Liver (tissue), 8 donors: ENCODE measurements at regions not wholly inside any gene's neighbourhood (a gene's known extent, or its start where the extent isn't known, plus 50 kb on each side); places are given as distances from the start of the nearest gene placed in this dataset.

ENCODE experiments used
- DNase-seq: peaks from one replicate; pipeline ENCODE4 v3.0.0-alpha.2; 2017; ENCODE audit warnings: low spot score
- H3K27ac ChIP-seq, 2 donors: one replicate each; pipeline ENCODE4 v1.7.0; 2013; ENCODE audit warnings: inconsistent platforms in 2 of 2, low read length in 2 of 2, control low read depth in 1 of 2, low read depth in 1 of 2, mild to moderate bottlenecking in 1 of 2
- H3K27me3 ChIP-seq, 4 donors: one replicate each; pipeline versions ENCODE4 v1.6.1 to v1.7.0; 2013; ENCODE audit warnings: low read length in 3 of 4, inconsistent platforms in 1 of 4, mild to moderate bottlenecking in 1 of 4, moderate library complexity in 1 of 4; ENCODE audit not compliant: control insufficient read depth in 4 of 4, insufficient read depth in 4 of 4
- H3K36me3 ChIP-seq, 4 donors: one replicate each; pipeline versions ENCODE4 v1.6.1 to v1.7.0; 2013; ENCODE audit warnings: low read length in 3 of 4, mild to moderate bottlenecking in 3 of 4, low read depth in 1 of 4, moderate library complexity in 1 of 4; ENCODE audit not compliant: control insufficient read depth in 4 of 4, insufficient read depth in 3 of 4
- H3K4me1 ChIP-seq, 4 donors: one replicate each; pipeline versions ENCODE4 v1.6.1 to v1.7.0; 2013; ENCODE audit warnings: low read length in 3 of 4, mild to moderate bottlenecking in 3 of 4, moderate library complexity in 1 of 4; ENCODE audit not compliant: control insufficient read depth in 4 of 4, insufficient read depth in 4 of 4
- H3K4me3 ChIP-seq, 3 donors: one replicate each; pipeline versions ENCODE4 v1.6.1 to v1.7.0; 2013; ENCODE audit warnings: low read length in 3 of 3, control low read depth in 1 of 3, low read depth in 1 of 3, mild to moderate bottlenecking in 1 of 3
- H3K9ac ChIP-seq, 2 donors: one replicate each; pipeline ENCODE4 v1.7.0; 2013; ENCODE audit warnings: low read length in 2 of 2, mild to moderate bottlenecking in 2 of 2, moderate library complexity in 2 of 2, control low read depth in 1 of 2, low read depth in 1 of 2
- H3K9me3 ChIP-seq, 4 donors: one replicate each; pipeline versions ENCODE4 v1.6.1 to v1.7.0; 2013; ENCODE audit warnings: low read length in 3 of 4; ENCODE audit not compliant: control insufficient read depth in 4 of 4
- CTCF ChIP-seq: fragments of 150-350 bp; IDR thresholded peaks from 2 replicates; pipeline ENCODE4 v1.5.1; 2017; ENCODE audit warnings: improper control_type of control experiment, low read depth, low read length; ENCODE audit not compliant: missing input control
- EGR1 ChIP-seq, 2 donors: IDR thresholded peaks; 2 replicates each; pipeline ENCODE4 v1.6.1; 2016 to 2018; ENCODE audit warnings: antibody characterized with exemption in 2 of 2, low read depth in 2 of 2
- FOXA1 ChIP-seq: IDR thresholded peaks from 2 replicates; pipeline ENCODE4 v1.6.1; 2016; ENCODE audit warnings: antibody characterized with exemption
- FOXA2 ChIP-seq: IDR thresholded peaks from 2 replicates; pipeline ENCODE4 v1.6.1; 2016; ENCODE audit warnings: antibody characterized with exemption
- GABPA ChIP-seq, 2 donors: IDR thresholded peaks in 1 of 2; conservative IDR thresholded peaks in 1 of 2; 2 replicates each; pipeline ENCODE4 v1.6.1; 2016; ENCODE audit warnings: antibody characterized with exemption in 2 of 2, mild to moderate bottlenecking in 1 of 2, moderate library complexity in 1 of 2
- HNF4A ChIP-seq, 2 donors: conservative IDR thresholded peaks; 2 replicates each; pipeline ENCODE4 v1.6.1; 2016; ENCODE audit warnings: antibody characterized with exemption in 2 of 2, mild to moderate bottlenecking in 2 of 2
- HNF4G ChIP-seq: IDR thresholded peaks from 2 replicates; pipeline ENCODE4 v1.6.1; 2016; ENCODE audit warnings: antibody characterized with exemption
- JUND ChIP-seq, 2 donors: IDR thresholded peaks; 2 replicates each; pipeline ENCODE4 v1.6.1; 2016; ENCODE audit warnings: antibody characterized with exemption in 2 of 2
- MAX ChIP-seq: IDR thresholded peaks from 2 replicates; pipeline ENCODE4 v1.6.1; 2016; ENCODE audit warnings: antibody characterized with exemption
- NR2F2 ChIP-seq: IDR thresholded peaks from 2 replicates; pipeline ENCODE4 v1.6.1; 2016; ENCODE audit warnings: antibody characterized with exemption
- RAD21 ChIP-seq, 2 donors: IDR thresholded peaks; 2 replicates each; pipeline ENCODE4 v1.6.1; 2016; ENCODE audit warnings: antibody characterized with exemption in 2 of 2, mild to moderate bottlenecking in 2 of 2
- RXRA ChIP-seq, 2 donors: IDR thresholded peaks; 2 replicates each; pipeline ENCODE4 v1.6.1; 2017 to 2018; ENCODE audit warnings: antibody characterized with exemption in 2 of 2, mild to moderate bottlenecking in 1 of 2
- SP1 ChIP-seq: IDR thresholded peaks from 2 replicates; pipeline ENCODE4 v1.6.1; 2018; ENCODE audit warnings: antibody characterized with exemption, mild to moderate bottlenecking
- TAF1 ChIP-seq: conservative IDR thresholded peaks from 2 replicates; pipeline ENCODE4 v1.6.1; 2016; ENCODE audit warnings: antibody characterized with exemption, mild to moderate bottlenecking
- YY1 ChIP-seq: IDR thresholded peaks from 2 replicates; pipeline ENCODE4 v1.6.1; 2016; ENCODE audit warnings: antibody characterized with exemption, mild to moderate bottlenecking
- WGBS: extraction: QIAGEN DNeasy Blood & Tissue Kit; methylation state at CpG from one replicate; pipeline ENCODE4 v1.1.7; 2013; 5-methylcytosine and 5-hydroxymethylcytosine counted together
- TF ChIP-seq, protein P1 (sequence below): IDR thresholded peaks from 2 replicates; pipeline ENCODE4 v1.6.1; 2016; ENCODE audit warnings: antibody characterized with exemption
- TF ChIP-seq, protein P2 (sequence below): IDR thresholded peaks from 2 replicates; pipeline ENCODE4 v1.6.1; 2016; ENCODE audit warnings: antibody characterized with exemption
- donor health status: healthy.
- donor health status: healthy.
- donor health status: healthy.
- donor health status: healthy.
- donor health status: healthy.

DNA sequence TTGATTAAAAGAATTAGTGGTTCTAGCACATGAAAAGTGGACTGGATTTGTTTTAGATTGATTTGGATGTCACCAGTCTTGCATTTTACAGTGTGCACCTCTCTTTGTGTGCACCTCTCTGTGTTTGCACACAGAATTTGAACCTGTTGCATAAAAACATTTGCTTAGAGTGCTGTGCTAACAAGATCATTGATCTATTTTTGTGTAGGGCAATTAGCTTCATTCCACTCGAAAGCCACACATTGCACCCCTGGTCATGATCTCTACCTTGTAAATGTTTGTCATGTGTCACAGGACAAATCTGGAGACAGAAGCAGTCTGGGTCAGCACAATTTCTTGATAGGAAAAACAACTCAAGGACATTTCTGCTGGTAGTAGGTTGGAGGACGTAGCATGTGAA lies 258.7 kb upstream of the LINC00305 start (continued):
- TF ChIP-seq, protein P1, sequence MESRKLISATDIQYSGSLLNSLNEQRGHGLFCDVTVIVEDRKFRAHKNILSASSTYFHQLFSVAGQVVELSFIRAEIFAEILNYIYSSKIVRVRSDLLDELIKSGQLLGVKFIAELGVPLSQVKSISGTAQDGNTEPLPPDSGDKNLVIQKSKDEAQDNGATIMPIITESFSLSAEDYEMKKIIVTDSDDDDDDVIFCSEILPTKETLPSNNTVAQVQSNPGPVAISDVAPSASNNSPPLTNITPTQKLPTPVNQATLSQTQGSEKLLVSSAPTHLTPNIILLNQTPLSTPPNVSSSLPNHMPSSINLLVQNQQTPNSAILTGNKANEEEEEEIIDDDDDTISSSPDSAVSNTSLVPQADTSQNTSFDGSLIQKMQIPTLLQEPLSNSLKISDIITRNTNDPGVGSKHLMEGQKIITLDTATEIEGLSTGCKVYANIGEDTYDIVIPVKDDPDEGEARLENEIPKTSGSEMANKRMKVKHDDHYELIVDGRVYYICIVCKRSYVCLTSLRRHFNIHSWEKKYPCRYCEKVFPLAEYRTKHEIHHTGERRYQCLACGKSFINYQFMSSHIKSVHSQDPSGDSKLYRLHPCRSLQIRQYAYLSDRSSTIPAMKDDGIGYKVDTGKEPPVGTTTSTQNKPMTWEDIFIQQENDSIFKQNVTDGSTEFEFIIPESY: peak; percentile 87
- TF ChIP-seq, protein P2, sequence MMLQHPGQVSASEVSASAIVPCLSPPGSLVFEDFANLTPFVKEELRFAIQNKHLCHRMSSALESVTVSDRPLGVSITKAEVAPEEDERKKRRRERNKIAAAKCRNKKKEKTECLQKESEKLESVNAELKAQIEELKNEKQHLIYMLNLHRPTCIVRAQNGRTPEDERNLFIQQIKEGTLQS: peak; percentile 38
- TF ChIP-seq FOXA1 (no peak), HNF4G (no peak), SP1 (peak; percentile 59), EGR1 (IDR thresholded peaks at IDR 0.05; ENCODE audit: low read depth in 2 of 2) (no peak), RAD21 (IDR thresholded peaks at IDR 0.05) (peak in 1 of 2 donors; percentile 52)

- H3K36me3 ChIP-seq: no peaks in the 10 kb centered on the region
- no peaks in the 10 kb centered on the region for H3K27me3 ChIP-seq
- no peak for DNase-seq
- H3K4me3 ChIP-seq: no peak overlapping the region
- WGBS: 87% methylated on average over 4 of the region's 4 CpGs
- no peak overlapping the region for H3K9ac ChIP-seq
- H3K27ac ChIP-seq: no peak overlapping the region
- peaks cover 0 to 9% (median 2%) of the 10 kb centered on the region in 4 donors for H3K4me1 ChIP-seq
- H3K9me3 ChIP-seq: no peaks in the 10 kb centered on the region
- TF ChIP-seq NR2F2 (no peak), HNF4A (conservative IDR thresholded peaks at IDR 0.05) (no peak), EGR1 (IDR thresholded peaks at IDR 0.05; ENCODE audit: low read depth in 2 of 2) (no peak), RAD21 (IDR thresholded peaks at IDR 0.05) (no peak), HNF4G (no peak), CTCF (no peak), FOXA2 (no peak), MAX (no peak), TAF1 (no peak), GABPA (IDR thresholded peaks at IDR 0.05 in 1 of 2, conservative IDR thresholded peaks at IDR 0.05 in 1 of 2) (no peak), FOXA1 (no peak), SP1 (no peak), JUND (IDR thresholded peaks at IDR 0.05) (no peak), YY1 (no peak), RXRA (IDR thresholded peaks at IDR 0.05) (no peak)
- TF ChIP-seq, protein P2: no peak
- TF ChIP-seq, protein P1: no peak
Observed at GRCh38 chr18:64405161-64405560, 256.3 kb upstream of the LINC00305 start.
